WERI-Rb-1 (cell line): ENCODE measurements at regions not wholly inside any gene's neighbourhood (a gene's known extent, or its start where the extent isn't known, plus 50 kb on each side); places are given as distances from the start of the nearest gene placed in this dataset.

Source experiments
- DNase-seq: peaks from one replicate; pipeline ENCODE4 v3.0.0-alpha.2; 2020
- H3K27ac ChIP-seq: fragments of 250-450 bp; sonication (Bioruptor Pico); 2 replicates; pipeline ENCODE4 v1.5.1; 2020; ENCODE audit warnings: mild to moderate bottlenecking, moderate library complexity
- H3K27me3 ChIP-seq: fragments of 250-450 bp; sonication (Bioruptor Pico); 2 replicates; pipeline ENCODE4 v1.5.1; 2021; ENCODE audit warnings: mild to moderate bottlenecking, low read depth, moderate library complexity; ENCODE audit not compliant: insufficient read depth, severe bottlenecking
- H3K36me3 ChIP-seq: fragments of 250-450 bp; sonication (Bioruptor Pico); 2 replicates; pipeline ENCODE4 v1.5.1; 2020; ENCODE audit warnings: mild to moderate bottlenecking, moderate library complexity
- H3K4me3 ChIP-seq: 2 replicates; pipeline ENCODE4 v1.5.1; 2011; ENCODE audit warnings: low read depth, mild to moderate bottlenecking, control low read depth, low read length
- H3K9me3 ChIP-seq: fragments of 250-450 bp; sonication (Bioruptor Pico); 2 replicates; pipeline ENCODE4 v1.5.1; 2021; ENCODE audit warnings: mild to moderate bottlenecking, moderate library complexity; ENCODE audit not compliant: severe bottlenecking
- TF ChIP-seq, protein P1 (sequence below): IDR thresholded peaks from 2 replicates; pipeline ENCODE4 v1.5.1; 2011; ENCODE audit warnings: low read depth, mild to moderate bottlenecking, control low read depth, inconsistent platforms, low read length

DNA sequence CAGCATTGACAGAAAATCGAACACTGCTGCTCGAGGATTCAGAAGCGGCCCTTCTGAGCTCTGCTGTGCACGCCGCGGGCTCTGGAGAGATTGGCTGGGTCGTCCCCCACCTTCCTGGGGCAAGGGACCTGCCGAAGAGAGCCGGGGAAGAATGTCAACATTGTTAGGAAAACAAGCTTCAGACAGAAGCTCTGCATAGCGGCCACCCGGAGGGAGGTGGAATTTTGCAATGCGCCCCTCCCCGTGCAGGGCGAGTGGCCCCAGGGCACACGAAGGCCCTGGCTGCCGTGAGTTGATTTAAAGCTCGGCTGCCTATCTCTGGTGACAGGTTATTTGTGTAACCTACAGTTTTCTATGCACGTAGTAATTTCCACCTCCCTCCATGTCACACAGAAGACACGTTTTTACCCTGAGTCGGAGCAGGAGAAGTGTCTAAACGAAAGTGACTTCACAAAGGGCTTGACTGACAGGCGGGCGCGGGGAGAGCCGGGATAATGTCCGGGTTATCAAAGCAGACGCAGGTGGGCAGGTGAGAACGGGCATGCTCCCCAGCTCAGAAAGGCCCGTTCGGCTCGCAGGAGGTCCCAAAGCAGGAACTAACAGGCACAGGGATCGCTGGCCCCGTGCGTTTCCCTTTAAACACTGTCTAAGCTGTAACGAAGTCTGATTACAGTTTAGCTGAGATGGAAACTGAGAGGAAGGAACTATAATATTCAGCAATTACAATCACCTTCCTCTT lies 84.6 kb downstream of the PDGFA start:
- H3K36me3 ChIP-seq, result no peaks in the 10 kb centered on the region
- TF ChIP-seq, protein P1, sequence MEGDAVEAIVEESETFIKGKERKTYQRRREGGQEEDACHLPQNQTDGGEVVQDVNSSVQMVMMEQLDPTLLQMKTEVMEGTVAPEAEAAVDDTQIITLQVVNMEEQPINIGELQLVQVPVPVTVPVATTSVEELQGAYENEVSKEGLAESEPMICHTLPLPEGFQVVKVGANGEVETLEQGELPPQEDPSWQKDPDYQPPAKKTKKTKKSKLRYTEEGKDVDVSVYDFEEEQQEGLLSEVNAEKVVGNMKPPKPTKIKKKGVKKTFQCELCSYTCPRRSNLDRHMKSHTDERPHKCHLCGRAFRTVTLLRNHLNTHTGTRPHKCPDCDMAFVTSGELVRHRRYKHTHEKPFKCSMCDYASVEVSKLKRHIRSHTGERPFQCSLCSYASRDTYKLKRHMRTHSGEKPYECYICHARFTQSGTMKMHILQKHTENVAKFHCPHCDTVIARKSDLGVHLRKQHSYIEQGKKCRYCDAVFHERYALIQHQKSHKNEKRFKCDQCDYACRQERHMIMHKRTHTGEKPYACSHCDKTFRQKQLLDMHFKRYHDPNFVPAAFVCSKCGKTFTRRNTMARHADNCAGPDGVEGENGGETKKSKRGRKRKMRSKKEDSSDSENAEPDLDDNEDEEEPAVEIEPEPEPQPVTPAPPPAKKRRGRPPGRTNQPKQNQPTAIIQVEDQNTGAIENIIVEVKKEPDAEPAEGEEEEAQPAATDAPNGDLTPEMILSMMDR, result no peak
- DNase-seq, result no peak
- no peaks in the 10 kb centered on the region for H3K27me3 ChIP-seq
- H3K4me3 ChIP-seq, result no peak overlapping the region
- no peak overlapping the region for H3K27ac ChIP-seq
- no peaks in the 10 kb centered on the region for H3K9me3 ChIP-seq

DNA sequence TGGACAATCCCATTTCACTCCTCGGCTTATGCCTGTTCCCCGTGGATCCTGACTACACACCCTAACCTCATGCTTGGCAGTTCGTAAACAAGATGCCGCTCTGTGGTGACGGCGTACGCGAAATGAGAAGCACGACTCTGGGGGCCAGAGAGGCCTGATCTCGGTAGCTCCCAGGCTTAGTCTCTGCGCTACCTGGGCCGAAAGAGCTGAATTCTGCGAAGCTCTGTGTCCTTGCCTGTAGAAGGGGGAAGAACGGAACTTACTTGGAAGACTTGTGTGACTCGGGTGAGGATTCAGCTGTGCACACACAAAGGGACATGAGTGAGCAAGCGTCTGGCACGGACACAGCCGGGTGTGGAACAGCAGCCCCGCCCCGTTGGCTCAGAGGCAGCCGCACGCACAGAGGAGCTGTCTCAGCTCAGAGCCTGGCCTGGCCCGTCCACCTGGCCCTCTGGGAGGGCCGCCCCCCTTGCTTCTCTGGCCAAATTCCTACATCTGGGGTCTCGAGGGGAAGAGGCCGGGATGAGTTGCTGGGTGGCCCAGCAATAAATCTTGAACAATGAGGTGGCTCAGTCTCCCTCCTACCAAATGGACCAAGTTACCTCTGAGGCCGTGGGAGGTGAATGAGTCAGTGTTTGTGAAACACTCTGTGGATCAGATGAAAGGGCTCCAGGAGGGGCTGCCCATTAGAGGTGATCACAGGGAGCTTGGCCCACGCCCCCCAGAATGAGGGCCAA lies 83.8 kb downstream of the PDGFA start:
- H3K4me3 ChIP-seq, result no peak overlapping the region
- TF ChIP-seq, protein P1, result no peak
- no peak overlapping the region for H3K27ac ChIP-seq
- no peaks in the 10 kb centered on the region for H3K36me3 ChIP-seq
- DNase-seq, result no peak
- H3K9me3 ChIP-seq, result no peaks in the 10 kb centered on the region
- no peaks in the 10 kb centered on the region for H3K27me3 ChIP-seq

DNA sequence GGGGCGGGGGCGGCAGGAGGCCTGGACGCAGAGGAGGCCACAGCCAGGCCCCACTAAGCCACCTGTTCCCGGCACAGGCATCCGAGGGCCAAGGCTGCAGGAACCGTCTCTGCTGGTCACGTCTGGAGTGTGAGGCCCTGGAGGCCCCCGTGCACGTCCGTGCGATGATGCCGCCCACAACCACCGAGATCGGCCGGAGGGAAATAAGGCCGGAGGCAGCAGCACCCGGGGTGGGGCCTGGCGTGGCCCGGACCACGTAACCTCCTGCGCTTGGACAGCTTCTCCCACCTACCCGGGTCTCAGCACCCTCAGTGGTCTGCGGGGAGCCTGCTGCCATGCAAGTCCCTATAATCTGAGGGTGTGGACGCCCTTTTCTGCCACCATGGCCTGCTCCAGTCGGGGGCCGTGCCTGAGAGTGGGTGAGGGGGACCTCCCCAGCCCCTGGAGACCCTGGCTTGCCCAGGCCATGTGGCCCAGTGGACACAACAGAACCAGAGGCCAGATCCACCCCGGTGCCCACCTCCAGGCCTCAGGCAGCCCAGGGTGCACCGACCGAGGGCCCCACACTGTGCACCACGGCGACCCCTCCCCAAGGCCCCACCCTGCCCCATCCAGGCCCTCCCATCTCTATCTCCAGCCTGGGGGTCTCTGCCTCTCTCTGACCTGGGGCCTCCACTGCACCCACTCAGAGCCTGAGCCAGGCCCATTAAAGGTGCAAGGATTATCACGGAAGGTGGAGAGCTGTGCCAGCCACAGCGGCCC lies 83.1 kb downstream of the PDGFA start:
- H3K27me3 ChIP-seq, result no peaks in the 10 kb centered on the region
- no peaks in the 10 kb centered on the region for H3K36me3 ChIP-seq
- H3K27ac ChIP-seq, result no peak overlapping the region
- no peaks in the 10 kb centered on the region for H3K9me3 ChIP-seq
- H3K4me3 ChIP-seq, result no peak overlapping the region
- no peak for DNase-seq
- TF ChIP-seq, protein P1, result no peak

DNA sequence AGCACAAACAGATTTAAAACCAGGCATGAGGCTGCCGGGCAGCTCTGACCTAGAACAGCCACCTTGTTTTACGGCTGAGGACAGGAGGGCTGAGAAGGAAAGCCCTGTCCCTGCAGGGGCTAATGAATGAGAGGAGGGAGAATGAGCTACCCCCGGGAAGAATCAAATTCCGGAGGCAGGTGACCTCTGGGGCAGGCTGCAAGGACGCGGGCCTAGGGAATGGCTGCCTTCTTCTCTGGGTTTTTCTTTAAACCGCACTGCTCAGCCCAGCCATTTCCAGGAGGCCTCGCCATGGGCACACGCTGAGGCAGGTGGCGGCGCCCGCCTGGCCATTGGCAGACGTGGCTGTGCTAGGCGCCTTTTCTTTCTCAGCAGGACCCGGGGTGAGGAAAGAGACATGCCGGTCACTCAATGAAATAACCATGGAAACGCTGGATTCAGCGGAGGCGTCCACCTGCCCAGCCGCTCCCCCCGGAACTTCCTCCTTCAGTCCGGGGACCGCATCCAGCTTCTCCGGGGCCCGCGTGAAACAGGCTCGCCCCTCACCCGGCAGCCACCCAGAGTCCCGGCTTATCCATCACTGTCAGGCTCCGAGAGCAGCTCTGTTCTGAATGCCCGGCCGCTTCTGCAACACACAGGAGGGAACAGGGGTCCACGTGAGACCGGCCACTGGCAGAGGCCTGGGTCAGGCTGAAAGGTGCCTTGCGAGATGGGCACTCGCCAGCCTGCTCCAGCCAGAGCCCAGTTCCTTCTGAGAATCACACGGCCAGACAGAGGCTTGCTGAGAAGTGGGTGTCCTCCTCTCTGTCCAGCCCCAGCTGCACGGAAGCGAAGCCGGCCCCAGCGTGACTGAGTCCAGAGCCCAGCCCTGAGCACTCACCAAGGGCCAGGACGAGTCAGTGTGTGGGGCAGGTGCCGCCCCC lies 82.1 kb downstream of the PDGFA start:
- TF ChIP-seq, protein P1, result no peak
- Histone ChIP-seq H3K9me3 (no peaks in the 10 kb centered on the region), H3K36me3 (no peaks in the 10 kb centered on the region), H3K27ac (no peak overlapping the region), H3K27me3 (no peaks in the 10 kb centered on the region), H3K4me3 (no peak overlapping the region)
- DNase-seq, result no peak

DNA sequence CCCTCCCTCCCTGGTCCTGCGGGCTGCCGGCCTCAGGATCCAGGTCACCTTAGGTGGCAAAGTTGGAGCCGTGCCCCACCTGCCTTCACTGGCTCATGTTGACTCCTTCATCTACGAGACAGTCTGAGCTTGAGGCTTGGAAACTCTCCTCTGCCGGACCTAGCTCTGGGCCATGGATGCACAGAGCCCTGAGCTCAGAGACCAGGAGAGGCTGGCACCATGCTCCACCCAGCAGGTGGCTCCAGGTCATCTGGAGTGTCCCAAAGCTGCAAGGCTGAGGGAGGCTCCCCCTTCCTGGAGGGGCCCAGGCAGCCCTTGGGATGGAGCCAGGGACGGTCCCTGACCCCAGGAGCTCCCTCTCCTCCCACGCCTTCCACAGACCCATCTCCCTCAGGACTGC lies 81.3 kb downstream of the PDGFA start:
- TF ChIP-seq, protein P1, result peak; percentile 36
- H3K27ac ChIP-seq, result no peak overlapping the region
- H3K4me3 ChIP-seq, result no peak overlapping the region
- H3K9me3 ChIP-seq, result no peaks in the 10 kb centered on the region
- H3K27me3 ChIP-seq, result no peaks in the 10 kb centered on the region
- no peaks in the 10 kb centered on the region for H3K36me3 ChIP-seq
- DNase-seq, result no peak
